ENCODE measurements at regions not wholly inside any gene's neighbourhood (a gene's known extent, or its start where the extent isn't known, plus 50 kb on each side); places are given as distances from the start of the nearest gene placed in this dataset.

DNA sequence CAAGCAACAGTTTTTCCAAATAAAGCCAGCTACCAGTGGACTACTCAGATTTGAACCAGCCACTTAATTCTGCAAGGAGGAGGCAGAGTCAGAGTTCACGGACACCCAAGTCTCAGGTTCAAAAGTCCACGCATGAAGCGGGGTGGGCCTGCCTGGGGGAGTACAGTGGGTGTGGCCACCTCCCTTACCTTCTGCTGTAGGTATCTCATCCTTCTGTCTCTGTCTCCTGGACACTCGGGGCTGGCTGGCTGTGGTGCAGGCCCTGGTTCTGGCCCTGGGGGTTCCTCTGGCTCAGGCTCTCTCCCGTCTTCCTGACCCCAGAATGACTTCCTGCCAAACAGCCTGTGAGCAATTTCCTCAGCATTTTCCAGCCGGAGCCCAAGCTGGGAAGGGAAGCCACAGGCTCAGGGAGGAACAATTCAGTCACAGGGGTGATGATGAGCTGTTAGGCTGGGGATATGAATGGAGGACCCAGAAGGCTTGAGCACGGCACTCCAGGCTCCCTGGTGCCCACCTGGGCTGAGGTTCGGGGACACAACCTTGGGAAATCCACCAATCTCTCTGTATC is 101.9 kb downstream of the LITAF start:
- TF ChIP-seq, protein P1, sequence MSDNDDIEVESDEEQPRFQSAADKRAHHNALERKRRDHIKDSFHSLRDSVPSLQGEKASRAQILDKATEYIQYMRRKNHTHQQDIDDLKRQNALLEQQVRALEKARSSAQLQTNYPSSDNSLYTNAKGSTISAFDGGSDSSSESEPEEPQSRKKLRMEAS (IDR thresholded peaks at IDR 0.05) = no peak
- no peak for TF ChIP-seq EGR1 (IDR thresholded peaks at IDR 0.05)
- no peak for TF ChIP-seq YY1 (IDR thresholded peaks at IDR 0.05; ENCODE audit: low read depth)
- TF ChIP-seq, protein P2, sequence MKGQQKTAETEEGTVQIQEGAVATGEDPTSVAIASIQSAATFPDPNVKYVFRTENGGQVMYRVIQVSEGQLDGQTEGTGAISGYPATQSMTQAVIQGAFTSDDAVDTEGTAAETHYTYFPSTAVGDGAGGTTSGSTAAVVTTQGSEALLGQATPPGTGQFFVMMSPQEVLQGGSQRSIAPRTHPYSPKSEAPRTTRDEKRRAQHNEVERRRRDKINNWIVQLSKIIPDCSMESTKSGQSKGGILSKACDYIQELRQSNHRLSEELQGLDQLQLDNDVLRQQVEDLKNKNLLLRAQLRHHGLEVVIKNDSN (IDR thresholded peaks at IDR 0.05) = no peak
- TF ChIP-seq TCF12 (IDR thresholded peaks at IDR 0.05; ENCODE audit: low read depth) = no peak
- TF ChIP-seq CEBPB (IDR thresholded peaks at IDR 0.05) = no peak
- no peak for TF ChIP-seq TAF1 (IDR thresholded peaks at IDR 0.05; ENCODE audit: low read depth)
- no peak for TF ChIP-seq NFIC (IDR thresholded peaks at IDR 0.05)
